Testis (tissue), 2 donors: ENCODE measurements at regions not wholly inside any gene's neighbourhood (a gene's known extent, or its start where the extent isn't known, plus 50 kb on each side); places are given as distances from the start of the nearest gene placed in this dataset.

Experiments
- DNase-seq: peaks from one replicate; pipeline ENCODE4 v3.0.0-alpha.2; 2019
- H3K27ac ChIP-seq, 2 donors: fragments of 200-600 bp; sonication (generic); one replicate each; pipeline ENCODE4 v1.5.1; 2019
- H3K27me3 ChIP-seq: fragments of 200-600 bp; sonication (generic); one replicate; pipeline ENCODE4 v1.5.1; 2019
- H3K36me3 ChIP-seq: fragments of 200-600 bp; sonication (generic); one replicate; pipeline ENCODE4 v1.5.1; 2017; ENCODE audit warnings: low read depth; ENCODE audit errors: missing control alignments
- H3K4me1 ChIP-seq: fragments of 200-600 bp; sonication (generic); one replicate; pipeline ENCODE4 v1.5.1; 2019
- H3K4me3 ChIP-seq, 2 donors: fragments of 200-600 bp; sonication (generic); one replicate each; pipeline ENCODE4 v1.5.1; 2017 to 2019
- H3K9me3 ChIP-seq: fragments of 200-600 bp; sonication (generic); one replicate; pipeline ENCODE4 v1.5.1; 2017
- CTCF ChIP-seq, 3 experiments: fragments of 450-650 bp in 2 of 3; fragments of 200-600 bp in 1 of 3; sonication (generic) in 1 of 3; IDR thresholded peaks; one replicate each; pipeline ENCODE4 v1.5.1; 2016 to 2019; ENCODE audit warnings: antibody characterized with exemption in 3 of 3, mild to moderate bottlenecking in 2 of 3, moderate library complexity in 1 of 3
- POLR2A ChIP-seq: fragments of 450-650 bp; IDR thresholded peaks from one replicate; pipeline ENCODE4 v1.6.1; 2017; ENCODE audit warnings: antibody characterized with exemption, mild to moderate bottlenecking, moderate library complexity
- WGBS, 2 donors: methylation state at CpG; one replicate each; pipeline ENCODE4 v1.1.5; 2018; 5-methylcytosine and 5-hydroxymethylcytosine counted together
- intact Hi-C: fragments of 100-400 bp; cut with DNase I; formaldehyde crosslinking; loops from one replicate; pipeline ENCODE4 v1.15.1; 2023; ENCODE audit warnings: low total_unique reads

GRCh38 chr20:6434131-6434530 is 311.3 kb upstream of the FERMT1 start:
- WGBS, 2 donors = 69 to 79% methylated on average over 2 of the region's 2 CpGs
- Histone ChIP-seq H3K4me1 (no peaks in the 10 kb centered on the region), H3K36me3 (no peaks in the 10 kb centered on the region), H3K4me3 (no peak overlapping the region), H3K9me3 (no peaks in the 10 kb centered on the region), H3K27ac (no peak overlapping the region), H3K27me3 (no peaks in the 10 kb centered on the region)
- no peak for TF ChIP-seq POLR2A
- TF ChIP-seq CTCF (IDR thresholded peaks at IDR 0.05) = no peak
- no peak for DNase-seq
- intact Hi-C loops = no loop called here

- no peaks in the 10 kb centered on the region for H3K4me1 ChIP-seq
- intact Hi-C loops = no loop called here
- no peaks in the 10 kb centered on the region for H3K36me3 ChIP-seq
- DNase-seq = no peak
- H3K27me3 ChIP-seq = no peaks in the 10 kb centered on the region
- TF ChIP-seq CTCF (IDR thresholded peaks at IDR 0.05) = no peak
- H3K9me3 ChIP-seq = no peaks in the 10 kb centered on the region
- H3K27ac ChIP-seq = no peak overlapping the region
- no peak overlapping the region for H3K4me3 ChIP-seq
Measured at GRCh38 chr20:6430381-6430780, 307.6 kb upstream of the FERMT1 start.

- H3K36me3 ChIP-seq = no peaks in the 10 kb centered on the region
Measured at GRCh38 chr20:6426287-6426891, 303.6 kb upstream of the FERMT1 start.

GRCh38 chr20:6421321-6422248 is 298.8 kb upstream of the FERMT1 start:
- Histone ChIP-seq H3K27me3 (no peaks in the 10 kb centered on the region), H3K9me3 (no peaks in the 10 kb centered on the region), H3K4me1 (no peaks in the 10 kb centered on the region), H3K4me3 (no peak overlapping the region), H3K27ac (no peak overlapping the region), H3K36me3 (no peaks in the 10 kb centered on the region)
- no peak for DNase-seq
- intact Hi-C loops = no loop called here
- 66 to 77% methylated on average over 8 of the region's 8 CpGs for WGBS, 2 donors
- TF ChIP-seq CTCF (IDR thresholded peaks at IDR 0.05) (no peak), POLR2A (no peak)

More at GRCh38 chr20:6426287-6426891, 303.6 kb upstream of the FERMT1 start:
- 43 to 54% methylated on average over 1 of the region's 1 CpG for WGBS, 2 donors
- Histone ChIP-seq H3K27me3 (no peaks in the 10 kb centered on the region), H3K4me1 (no peaks in the 10 kb centered on the region), H3K4me3 (no peak overlapping the region), H3K9me3 (no peaks in the 10 kb centered on the region), H3K27ac (no peak overlapping the region)
- no peak for TF ChIP-seq POLR2A
- TF ChIP-seq CTCF (IDR thresholded peaks at IDR 0.05) = no peak
- no peak for DNase-seq
- intact Hi-C loops = no loop called here
